HG02973 (cell line): ENCODE measurements at regions not wholly inside any gene's neighbourhood (a gene's known extent, or its start where the extent isn't known, plus 50 kb on each side); places are given as distances from the start of the nearest gene placed in this dataset.

ENCODE experiments used
- ATAC-seq: cut with Tn5 transposase; IDR thresholded peaks from one replicate; pipeline ENCODE4 v1.9.1; 2021; ENCODE audit warnings: moderate library complexity; ENCODE audit not compliant: unreplicated experiment

GRCh38 chr2:138964418-138964817, 184.2 kb upstream of the NXPH2 start:
- ATAC-seq = no peak

DNA sequence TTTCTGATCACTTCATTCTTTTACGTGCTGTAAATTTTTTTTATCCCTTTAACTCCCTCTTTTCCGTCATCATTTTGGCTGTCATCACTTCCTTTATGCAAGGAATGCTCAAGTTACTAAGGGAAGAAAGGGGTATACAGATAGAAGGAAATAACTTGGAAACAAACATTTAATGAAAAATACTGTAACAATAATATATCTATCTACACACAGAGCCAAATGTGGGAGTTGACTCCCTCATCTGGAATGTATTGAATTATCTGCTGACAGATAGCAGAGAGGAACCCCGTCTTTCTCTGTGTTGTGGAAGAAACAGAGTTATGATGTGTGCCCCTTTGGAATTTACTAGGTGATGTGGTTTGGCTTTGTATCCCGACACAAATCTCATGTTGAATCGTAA, 182.5 kb upstream of the NXPH2 start:
- ATAC-seq = no peak

- no peak for ATAC-seq
Observed at GRCh38 chr2:138960191-138960590, 180.0 kb upstream of the NXPH2 start.

- ATAC-seq = no peak
Observed at GRCh38 chr2:138959031-138959430, 178.8 kb upstream of the NXPH2 start.

DNA sequence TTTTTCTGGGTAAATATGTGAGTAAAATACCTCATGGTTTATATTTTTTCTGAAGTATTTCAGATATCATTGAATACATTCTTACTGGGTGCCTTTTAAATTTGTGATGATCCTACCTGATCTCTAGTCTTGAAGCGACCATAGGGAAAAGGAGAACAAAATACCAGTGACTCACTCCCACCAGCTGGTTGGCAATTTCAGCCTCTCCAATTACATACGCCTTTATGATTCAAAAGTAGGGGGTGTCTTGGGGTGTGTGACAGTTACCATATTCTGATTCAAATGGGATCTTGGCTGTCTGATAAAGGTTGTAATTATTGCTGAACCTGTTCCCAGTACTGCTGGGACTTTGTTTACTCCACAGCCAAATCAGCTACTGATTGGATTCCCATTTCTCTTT, 175.9 kb upstream of the NXPH2 start:
- ATAC-seq = no peak

GRCh38 chr2:138950486-138950885, 170.3 kb upstream of the NXPH2 start:
- ATAC-seq = no peak

- ATAC-seq = no peak
Observed at GRCh38 chr2:138949517-138949916, 169.3 kb upstream of the NXPH2 start.

DNA sequence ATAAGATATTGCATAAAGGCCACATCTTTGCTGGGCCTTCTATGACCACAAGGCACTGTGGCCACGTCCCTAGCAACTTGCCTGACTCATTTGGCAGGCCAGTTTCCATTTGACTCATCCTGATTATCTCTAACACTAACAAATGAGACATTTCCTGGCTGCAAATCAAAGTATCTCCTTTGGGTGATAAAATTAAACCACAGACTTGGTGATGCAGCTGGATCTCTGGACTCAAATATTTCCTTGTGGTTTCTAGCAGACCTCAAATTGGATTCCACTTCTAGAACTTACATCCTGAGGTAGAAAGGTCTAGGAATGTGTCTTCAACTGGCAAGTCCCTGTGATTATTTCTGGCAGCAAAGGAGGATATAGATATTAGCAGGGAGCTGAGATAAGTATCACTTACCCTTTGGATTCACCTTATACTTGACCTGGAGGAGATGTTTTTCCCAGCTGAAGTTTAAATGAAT, 167.9 kb upstream of the NXPH2 start:
- peak; percentile 75 for ATAC-seq

GRCh38 chr2:138943470-138943869, 163.3 kb upstream of the NXPH2 start:
- ATAC-seq = no peak

DNA sequence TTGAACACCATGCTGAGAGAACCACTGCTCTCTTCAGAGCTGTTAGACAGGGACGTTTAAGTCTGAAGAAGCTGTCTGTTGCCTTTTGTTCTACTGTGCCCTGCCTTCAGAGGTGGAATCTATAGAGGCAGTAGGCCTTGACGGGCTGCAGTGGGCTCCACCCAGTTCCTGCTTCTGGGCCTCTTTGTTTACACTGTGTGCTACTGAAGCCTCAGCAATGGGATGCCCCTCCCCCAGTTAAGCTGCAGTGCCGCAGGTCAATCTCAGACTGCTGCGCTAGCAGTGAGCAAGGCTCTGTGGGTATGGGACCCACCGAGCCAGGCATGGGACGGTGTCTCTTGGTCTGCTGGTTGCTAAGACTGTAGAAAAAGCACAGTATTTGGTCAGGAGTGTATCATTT, 162.3 kb upstream of the NXPH2 start:
- no peak for ATAC-seq

GRCh38 chr2:138931284-138932256, 151.4 kb upstream of the NXPH2 start:
- no peak for ATAC-seq

GRCh38 chr2:138930571-138930970, 150.4 kb upstream of the NXPH2 start:
- no peak for ATAC-seq

- no peak for ATAC-seq
Observed at GRCh38 chr2:138928374-138929021, 148.3 kb upstream of the NXPH2 start.

DNA sequence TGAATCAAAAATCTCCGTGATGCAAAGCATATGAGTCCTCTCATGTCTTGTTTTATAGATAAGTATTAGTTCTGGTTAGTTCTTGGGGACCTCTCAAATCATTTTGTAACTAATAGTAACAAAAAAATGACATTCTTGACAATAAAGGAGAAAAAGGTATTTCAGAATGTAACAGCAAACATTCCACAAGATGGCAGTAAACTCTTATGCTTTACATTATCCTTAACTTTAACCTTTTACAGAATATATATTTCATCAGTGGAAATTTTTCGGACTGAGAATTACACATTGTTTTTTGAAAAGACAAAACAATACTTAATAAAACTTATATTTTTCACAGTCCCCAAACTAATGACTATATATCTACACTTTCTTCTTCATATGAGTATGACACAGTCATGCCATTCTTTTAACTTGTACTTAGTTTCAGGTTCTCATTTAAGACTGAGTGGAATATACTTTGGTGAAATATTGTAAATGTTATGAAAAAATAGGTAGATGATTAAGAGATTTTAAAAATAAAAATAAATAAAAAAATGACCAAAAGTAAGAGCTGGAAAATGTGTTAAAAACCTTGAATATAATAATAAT, 142.9 kb upstream of the NXPH2 start:
- ATAC-seq = no peak

DNA sequence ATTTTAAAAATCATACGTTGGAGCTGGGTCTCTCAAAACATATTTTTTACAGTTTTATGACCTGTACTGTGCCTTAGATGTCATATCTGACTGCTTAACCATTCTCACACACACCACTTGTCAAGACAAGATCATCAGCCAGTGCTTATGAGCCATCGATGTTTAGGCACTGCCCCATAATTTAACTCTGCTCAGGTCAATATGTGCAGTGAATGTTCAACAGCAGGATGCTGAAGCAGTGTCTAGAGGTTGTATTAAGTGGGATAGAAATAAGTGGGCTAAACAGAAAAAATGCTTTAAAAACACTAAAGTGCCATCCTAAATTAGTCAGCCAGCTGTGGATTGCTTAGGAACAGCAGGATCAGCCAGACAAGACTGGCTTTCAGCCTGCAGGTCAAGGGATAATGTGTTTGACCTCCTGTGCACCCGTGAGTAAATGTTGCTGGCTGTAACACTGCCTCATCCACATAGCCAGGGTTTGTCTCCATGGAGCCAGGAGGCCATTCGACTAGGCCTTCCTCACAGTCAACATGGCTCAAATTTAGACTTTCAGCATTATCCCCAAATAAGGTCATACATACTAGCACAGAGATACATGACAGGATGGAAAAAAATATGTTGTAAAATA, 139.0 kb upstream of the NXPH2 start:
- ATAC-seq = no peak

DNA sequence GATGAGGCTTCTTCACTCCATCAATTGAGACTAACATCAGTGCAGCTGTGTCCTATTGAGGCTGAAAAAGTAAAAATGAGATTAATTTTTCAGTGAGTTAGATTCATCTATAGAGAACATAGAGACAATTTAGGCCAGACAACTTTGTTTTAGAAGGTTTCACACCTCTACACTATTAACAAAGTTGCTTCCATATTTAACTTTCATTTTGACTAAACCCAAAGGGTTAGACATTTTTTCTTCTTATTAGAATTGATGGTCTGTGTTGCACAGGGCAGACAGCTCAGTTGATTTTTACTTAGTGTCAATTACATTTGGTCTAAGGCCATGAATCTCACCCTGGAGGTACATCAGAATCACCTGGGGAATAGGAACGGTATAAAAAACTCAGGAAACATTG, 130.2 kb upstream of the NXPH2 start:
- no peak for ATAC-seq

GRCh38 chr2:138906549-138906948, 126.4 kb upstream of the NXPH2 start:
- ATAC-seq = no peak

- ATAC-seq = no peak
Observed at GRCh38 chr2:138902239-138902871, 122.2 kb upstream of the NXPH2 start.

GRCh38 chr2:138901530-138901929, 121.3 kb upstream of the NXPH2 start:
- no peak for ATAC-seq

- no peak for ATAC-seq
Observed at GRCh38 chr2:138898855-138899254, 118.7 kb upstream of the NXPH2 start.

DNA sequence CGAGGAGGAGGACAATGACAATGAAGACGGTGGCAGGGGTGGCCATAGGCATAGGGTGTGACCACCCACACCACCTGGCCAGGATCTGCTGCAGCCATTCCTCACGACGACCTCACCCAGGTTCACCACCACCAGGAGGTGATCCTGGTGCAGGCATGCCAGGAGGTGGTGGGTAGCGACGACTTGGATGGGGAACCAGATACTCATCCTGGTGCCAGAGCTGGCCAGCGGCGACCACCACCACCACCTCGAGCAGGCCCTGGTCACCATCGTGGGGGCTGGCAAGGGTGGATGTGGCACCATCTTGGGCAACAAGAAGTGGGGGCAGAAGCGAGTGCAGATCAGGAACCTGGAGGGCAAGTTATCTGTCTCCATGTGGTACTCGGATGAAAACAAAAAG, 117.1 kb upstream of the NXPH2 start:
- ATAC-seq = no peak
